DOHH2 (cell line): ENCODE measurements at regions not wholly inside any gene's neighbourhood (a gene's known extent, or its start where the extent isn't known, plus 50 kb on each side); places are given as distances from the start of the nearest gene placed in this dataset.

Experiments used
- H3F3A ChIP-seq: fragments of 200-600 bp; sonication (generic), shearing (Covaris generic); 2 replicates; pipeline ENCODE4 v1.6.0; 2016; ENCODE audit warnings: antibody characterized with exemption, mild to moderate bottlenecking; ENCODE audit not compliant: control insufficient read depth, insufficient read depth
- H3K27ac ChIP-seq: fragments of 200-600 bp; sonication (generic); 2 replicates; pipeline ENCODE4 v1.5.1; 2014; ENCODE audit warnings: low read depth, mild to moderate bottlenecking, low read length, moderate library complexity
- H3K27me3 ChIP-seq: fragments of 200-600 bp; sonication (generic); 2 replicates; pipeline ENCODE4 v1.6.1; 2014; ENCODE audit warnings: mild to moderate bottlenecking, low read length, mixed read lengths; ENCODE audit not compliant: control insufficient read depth
- H3K36me3 ChIP-seq: fragments of 200-600 bp; sonication (generic); 2 replicates; pipeline ENCODE4 v1.6.1; 2014; ENCODE audit warnings: mild to moderate bottlenecking, low read length, moderate library complexity, mixed read lengths; ENCODE audit not compliant: control insufficient read depth
- H3K4me1 ChIP-seq: fragments of 200-600 bp; sonication (generic); 2 replicates; pipeline ENCODE4 v1.6.1; 2014; ENCODE audit warnings: mild to moderate bottlenecking, low read length, mixed read lengths; ENCODE audit not compliant: control insufficient read depth
- H3K4me2 ChIP-seq: fragments of 200-600 bp; sonication (generic); 2 replicates; pipeline ENCODE4 v1.6.0; 2014; ENCODE audit warnings: mild to moderate bottlenecking, low read length, moderate library complexity
- H3K4me3 ChIP-seq: fragments of 200-600 bp; sonication (generic); 2 replicates; pipeline ENCODE4 v1.5.1; 2014; ENCODE audit warnings: mild to moderate bottlenecking, low read length, mixed read lengths
- H3K79me2 ChIP-seq: fragments of 200-600 bp; sonication (generic); 2 replicates; pipeline ENCODE4 v1.6.1; 2014; ENCODE audit warnings: mild to moderate bottlenecking, low read length, mixed read lengths; ENCODE audit not compliant: control insufficient read depth
- H3K9me2 ChIP-seq: fragments of 200-600 bp; sonication (generic); replicated peaks from 2 replicates; pipeline ENCODE4 v1.6.1; 2014; ENCODE audit warnings: mild to moderate bottlenecking, low read length, mixed read lengths; ENCODE audit not compliant: control insufficient read depth
- H3K9me3 ChIP-seq: fragments of 200-600 bp; sonication (generic); 2 replicates; pipeline ENCODE4 v1.6.1; 2014; ENCODE audit warnings: antibody characterized with exemption, low read length, mixed read lengths; ENCODE audit not compliant: control insufficient read depth, insufficient read depth
- H4K20me1 ChIP-seq: fragments of 200-600 bp; sonication (generic); 2 replicates; pipeline ENCODE4 v1.6.0; 2014; ENCODE audit warnings: low read depth, mild to moderate bottlenecking, antibody characterized with exemption, low read length, moderate library complexity; ENCODE audit not compliant: control insufficient read depth, insufficient read depth
- CTCF ChIP-seq: fragments of 200-600 bp; sonication (generic); IDR thresholded peaks from one replicate; pipeline ENCODE4 v1.5.1; 2014; ENCODE audit warnings: antibody characterized with exemption, mild to moderate bottlenecking, low read depth, low read length; ENCODE audit not compliant: poor library complexity, severe bottlenecking
- EZH2phosphoT487 ChIP-seq: fragments of 200-600 bp; sonication (generic); IDR thresholded peaks from 2 replicates; pipeline ENCODE4 v1.6.1; 2017; ENCODE audit warnings: borderline replicate concordance, mild to moderate bottlenecking, antibody characterized with exemption, low read length, moderate library complexity, mixed read lengths

GRCh38 chr2:193894081-193894480 is 1699.3 kb upstream of the TMEFF2 start:
- Histone ChIP-seq H3K9me2 (no peaks in the 10 kb centered on the region), H3K27ac (no peak overlapping the region), H3K4me1 (no peaks in the 10 kb centered on the region), H4K20me1 (no peaks in the 10 kb centered on the region), H3K36me3 (no peaks in the 10 kb centered on the region), H3K27me3 (no peaks in the 10 kb centered on the region), H3K4me2 (no peak overlapping the region), H3K4me3 (no peak overlapping the region), H3K79me2 (no peaks in the 10 kb centered on the region), H3K9me3 (no peaks in the 10 kb centered on the region), H3F3A (no peaks in the 10 kb centered on the region)
- TF ChIP-seq CTCF (no peak), EZH2phosphoT487 (no peak)

- Histone ChIP-seq H3K36me3 (no peaks in the 10 kb centered on the region), H3K4me2 (no peak overlapping the region), H4K20me1 (no peaks in the 10 kb centered on the region), H3K4me1 (no peaks in the 10 kb centered on the region), H3K9me2 (no peaks in the 10 kb centered on the region), H3K79me2 (no peaks in the 10 kb centered on the region), H3K27ac (no peak overlapping the region), H3K4me3 (no peak overlapping the region), H3F3A (no peaks in the 10 kb centered on the region), H3K27me3 (no peaks in the 10 kb centered on the region), H3K9me3 (no peaks in the 10 kb centered on the region)
- TF ChIP-seq CTCF (no peak), EZH2phosphoT487 (no peak)
These were observed 1696.3 kb upstream of the TMEFF2 start for GRCh38 chr2:193891023-193891422.

GRCh38 chr2:193885419-193885818 is 1690.7 kb upstream of the TMEFF2 start:
- Histone ChIP-seq H3K36me3 (no peaks in the 10 kb centered on the region), H3F3A (no peaks in the 10 kb centered on the region), H3K4me3 (no peak overlapping the region), H3K9me2 (no peaks in the 10 kb centered on the region), H3K9me3 (no peaks in the 10 kb centered on the region), H3K4me1 (no peaks in the 10 kb centered on the region), H3K79me2 (no peaks in the 10 kb centered on the region), H3K27me3 (no peaks in the 10 kb centered on the region), H3K4me2 (no peak overlapping the region), H3K27ac (no peak overlapping the region), H4K20me1 (no peaks in the 10 kb centered on the region)
- no peak for TF ChIP-seq CTCF
- no peak for TF ChIP-seq EZH2phosphoT487

GRCh38 chr2:193883820-193884219 is 1689.1 kb upstream of the TMEFF2 start:
- Histone ChIP-seq H3F3A (no peaks in the 10 kb centered on the region), H3K9me3 (no peaks in the 10 kb centered on the region), H3K4me3 (no peak overlapping the region), H3K4me2 (no peak overlapping the region), H3K36me3 (no peaks in the 10 kb centered on the region), H3K9me2 (no peaks in the 10 kb centered on the region), H3K27ac (no peak overlapping the region), H3K4me1 (no peaks in the 10 kb centered on the region), H3K79me2 (no peaks in the 10 kb centered on the region), H3K27me3 (no peaks in the 10 kb centered on the region), H4K20me1 (no peaks in the 10 kb centered on the region)
- TF ChIP-seq CTCF (no peak), EZH2phosphoT487 (no peak)
